Suprapubic skin (tissue), 4 donors: ENCODE measurements at regions not wholly inside any gene's neighbourhood (a gene's known extent, or its start where the extent isn't known, plus 50 kb on each side); places are given as distances from the start of the nearest gene placed in this dataset.
"Not testable (repeated sequence)": the region's sequence is repeated elsewhere in the genome, so short reads cannot be mapped to it uniquely, and the experiment has no call there.

ENCODE experiments used
- DNase-seq, 2 donors: peaks; one replicate each; pipeline ENCODE4 v3.0.0-alpha.2; 2019; ENCODE audit warnings: low spot score in 2 of 2
- H3K27ac ChIP-seq: fragments of 200-600 bp; sonication (generic); one replicate; pipeline ENCODE4 v1.5.1; 2019
- H3K27me3 ChIP-seq: fragments of 200-600 bp; sonication (generic); one replicate; pipeline ENCODE4 v1.5.1; 2019
- H3K36me3 ChIP-seq: fragments of 200-600 bp; sonication (generic); one replicate; pipeline ENCODE4 v1.5.1; 2019
- H3K4me1 ChIP-seq: fragments of 200-600 bp; sonication (generic); one replicate; pipeline ENCODE4 v1.5.1; 2019
- H3K4me3 ChIP-seq: fragments of 200-600 bp; sonication (generic); one replicate; pipeline ENCODE4 v1.5.1; 2019; ENCODE audit warnings: mild to moderate bottlenecking
- H3K9me3 ChIP-seq: fragments of 200-600 bp; sonication (generic); one replicate; pipeline ENCODE4 v1.5.1; 2019
- CTCF ChIP-seq, 2 donors: fragments of 200-600 bp in 1 of 2; fragments of 450-650 bp in 1 of 2; sonication (generic) in 1 of 2; IDR thresholded peaks; one replicate each; pipeline ENCODE4 v1.5.1; 2016 to 2019; ENCODE audit warnings: antibody characterized with exemption in 2 of 2, mild to moderate bottlenecking in 1 of 2, moderate library complexity in 1 of 2
- EP300 ChIP-seq: sonication (generic); formaldehyde crosslinking; IDR thresholded peaks from one replicate; pipeline ENCODE4 v1.6.1; 2017; ENCODE audit warnings: antibody characterized with exemption
- POLR2A ChIP-seq, 2 donors: fragments of 450-650 bp; IDR thresholded peaks; one replicate each; pipeline ENCODE4 v1.6.1; 2017; ENCODE audit warnings: antibody characterized with exemption in 2 of 2, mild to moderate bottlenecking in 2 of 2, moderate library complexity in 2 of 2
- POLR2AphosphoS5 ChIP-seq, 3 donors: sonication (generic); formaldehyde crosslinking; IDR thresholded peaks; one replicate each; pipeline ENCODE4 v1.6.1; 2017; ENCODE audit warnings: antibody characterized with exemption in 3 of 3
- WGBS: methylation state at CpG from one replicate; pipeline ENCODE4 v1.1.5; 2018; 5-methylcytosine and 5-hydroxymethylcytosine counted together

DNA sequence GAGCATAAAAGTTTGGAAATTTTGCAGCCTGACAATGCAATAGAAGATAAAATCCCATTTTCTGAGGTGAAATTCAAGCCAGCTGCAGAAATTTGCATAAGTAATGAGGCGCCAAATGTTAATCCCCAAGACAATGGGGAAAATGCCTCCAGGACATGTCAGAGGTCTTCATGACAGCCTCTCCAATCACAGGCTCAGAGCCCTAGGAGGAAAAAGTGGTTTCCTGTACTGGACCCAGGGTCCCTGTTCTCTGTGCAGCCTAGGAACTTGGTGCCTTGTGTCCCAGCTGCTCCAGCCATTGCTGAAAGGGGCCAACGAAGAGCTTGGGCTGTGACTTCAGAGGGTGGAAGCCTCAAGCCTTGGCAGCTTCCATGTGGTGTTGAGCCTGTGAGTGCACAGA lies 1218.1 kb downstream of the GALC start:
- Histone ChIP-seq H3K36me3 (no peaks in the 10 kb centered on the region), H3K4me3 (no peak overlapping the region), H3K27ac (no peak overlapping the region), H3K4me1 (no peaks in the 10 kb centered on the region), H3K9me3 (no peaks in the 10 kb centered on the region), H3K27me3 (no peaks in the 10 kb centered on the region)
- WGBS = 45% methylated on average over 2 of the region's 2 CpGs
- DNase-seq = no peak
- TF ChIP-seq CTCF (IDR thresholded peaks at IDR 0.05) = no peak
- TF ChIP-seq POLR2AphosphoS5 (IDR thresholded peaks at IDR 0.05) = no peak
- no peak for TF ChIP-seq POLR2A (IDR thresholded peaks at IDR 0.05)
- no peak for TF ChIP-seq EP300

DNA sequence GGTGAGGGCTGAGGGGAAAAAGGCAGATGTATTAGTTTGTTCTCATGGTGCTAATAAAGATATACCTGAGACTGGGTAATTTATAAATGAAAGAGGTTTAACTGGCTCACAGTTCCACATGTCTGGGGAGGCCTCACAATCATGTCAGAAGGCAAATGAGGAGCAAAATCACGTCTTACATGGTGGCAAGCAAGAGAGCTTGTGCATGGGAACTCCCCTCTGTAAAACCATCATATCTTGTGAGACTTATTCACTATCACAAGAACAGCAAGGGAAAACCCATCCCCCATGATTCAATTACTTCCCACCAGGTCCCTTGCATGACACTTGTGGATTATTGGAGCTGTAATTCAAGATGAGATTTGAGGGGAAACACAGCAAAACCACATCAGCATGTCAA lies 1220.9 kb downstream of the GALC start:
- no peak overlapping the region for H3K27ac ChIP-seq
- H3K27me3 ChIP-seq = no peaks in the 10 kb centered on the region
- no peaks in the 10 kb centered on the region for H3K9me3 ChIP-seq
- TF ChIP-seq POLR2AphosphoS5 (IDR thresholded peaks at IDR 0.05) (no peak), POLR2A (IDR thresholded peaks at IDR 0.05) (no peak), CTCF (IDR thresholded peaks at IDR 0.05) (no peak), EP300 (no peak)
- WGBS = 47% methylated on average over 1 of the region's 1 CpG
- no peaks in the 10 kb centered on the region for H3K36me3 ChIP-seq
- DNase-seq = no peak
- no peak overlapping the region for H3K4me3 ChIP-seq
- H3K4me1 ChIP-seq = no peaks in the 10 kb centered on the region

GRCh38 chr14:86770186-86770585 lies 1222.8 kb downstream of the GALC start:
- Histone ChIP-seq H3K27me3 (no peaks in the 10 kb centered on the region), H3K4me3 (no peak overlapping the region), H3K4me1 (no peaks in the 10 kb centered on the region), H3K27ac (no peak overlapping the region), H3K9me3 (no peaks in the 10 kb centered on the region), H3K36me3 (no peaks in the 10 kb centered on the region)
- DNase-seq = no peak
- WGBS = 80% methylated on average over 3 of the region's 3 CpGs
- no peak for TF ChIP-seq EP300
- TF ChIP-seq POLR2AphosphoS5 (IDR thresholded peaks at IDR 0.05) = no peak

DNA sequence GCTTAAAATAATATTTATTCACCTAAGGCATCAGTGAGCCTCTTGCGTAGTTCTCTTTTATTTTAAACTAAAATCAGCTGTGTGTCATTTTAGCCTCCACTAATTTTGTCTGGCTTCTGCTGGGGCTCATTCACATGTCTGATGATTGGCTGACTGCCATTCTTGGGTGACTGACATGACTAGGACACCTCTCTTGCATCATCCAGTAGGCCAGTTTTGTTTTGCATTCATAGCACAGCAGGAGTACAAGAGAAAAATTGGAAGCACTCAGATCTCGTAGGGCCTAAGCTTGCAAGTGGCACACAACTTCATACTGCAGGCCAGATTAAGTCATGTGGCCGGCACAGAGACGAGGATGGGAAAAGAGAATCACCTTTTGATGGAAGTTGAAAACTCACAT lies 1226.5 kb downstream of the GALC start:
- Histone ChIP-seq H3K4me3 (no peak overlapping the region), H3K27ac (no peak overlapping the region), H3K9me3 (no peaks in the 10 kb centered on the region), H3K27me3 (no peaks in the 10 kb centered on the region), H3K36me3 (no peaks in the 10 kb centered on the region), H3K4me1 (no peaks in the 10 kb centered on the region)
- DNase-seq = no peak
- TF ChIP-seq POLR2A (IDR thresholded peaks at IDR 0.05) (no peak), POLR2AphosphoS5 (IDR thresholded peaks at IDR 0.05) (no peak), EP300 (no peak), CTCF (IDR thresholded peaks at IDR 0.05) (no peak)
- WGBS = 86% methylated on average over 4 of the region's 4 CpGs

GRCh38 chr14:86761611-86762010 lies 1231.4 kb downstream of the GALC start:
- no peak overlapping the region for H3K27ac ChIP-seq
- 90% methylated on average over 6 of the region's 6 CpGs for WGBS
- H3K27me3 ChIP-seq = no peaks in the 10 kb centered on the region
- no peaks in the 10 kb centered on the region for H3K4me1 ChIP-seq
- H3K4me3 ChIP-seq = no peak overlapping the region
- DNase-seq = no peak
- no peaks in the 10 kb centered on the region for H3K9me3 ChIP-seq
- no peaks in the 10 kb centered on the region for H3K36me3 ChIP-seq
- TF ChIP-seq CTCF (IDR thresholded peaks at IDR 0.05) = no peak
- TF ChIP-seq EP300 = no peak
- TF ChIP-seq POLR2A (IDR thresholded peaks at IDR 0.05) = no peak
- no peak for TF ChIP-seq POLR2AphosphoS5 (IDR thresholded peaks at IDR 0.05)

DNA sequence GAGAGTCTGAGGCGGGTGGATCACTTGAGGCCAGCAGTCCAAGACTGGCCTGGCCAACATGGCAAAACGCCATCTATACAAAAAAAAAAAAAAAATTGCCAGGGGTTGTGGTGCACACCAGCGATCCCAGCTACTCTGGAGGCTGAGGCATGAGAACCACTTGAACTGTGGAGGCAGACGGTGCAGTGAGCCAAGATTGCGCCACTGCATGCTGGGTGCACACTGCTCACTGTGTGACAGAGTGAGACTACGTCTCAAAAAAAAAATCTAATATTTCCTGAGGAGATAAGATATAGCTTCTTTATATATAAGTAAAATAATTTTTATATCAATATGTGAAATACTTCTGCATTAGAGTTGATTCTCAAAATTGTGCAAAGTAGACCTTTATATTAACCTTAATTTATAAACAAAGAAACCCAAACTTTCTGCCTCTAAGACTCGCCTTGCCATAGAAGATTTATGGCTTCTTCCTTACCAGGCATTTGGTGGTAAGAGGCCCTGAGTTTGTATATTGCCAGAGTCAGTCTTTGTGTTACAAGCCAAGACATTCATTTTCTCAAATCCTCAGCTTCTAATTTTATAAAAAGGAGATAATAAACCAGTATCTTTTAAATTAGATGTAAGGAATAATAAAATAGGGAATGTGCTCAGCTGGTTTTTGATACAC lies 1226.7 kb downstream of the FLRT2 start:
- Histone ChIP-seq H3K4me1 (no peaks in the 10 kb centered on the region), H3K27ac (no peak overlapping the region), H3K9me3 (peaks cover 11% of the 10 kb centered on the region), H3K36me3 (no peaks in the 10 kb centered on the region), H3K27me3 (no peaks in the 10 kb centered on the region), H3K4me3 (no peak overlapping the region)
- 59% methylated on average over 7 of the region's 7 CpGs for WGBS
- no peak for DNase-seq
- no peak for TF ChIP-seq POLR2AphosphoS5 (IDR thresholded peaks at IDR 0.05)
- no peak for TF ChIP-seq POLR2A (IDR thresholded peaks at IDR 0.05)
- TF ChIP-seq EP300 = no peak
- no peak for TF ChIP-seq CTCF (IDR thresholded peaks at IDR 0.05)

DNA sequence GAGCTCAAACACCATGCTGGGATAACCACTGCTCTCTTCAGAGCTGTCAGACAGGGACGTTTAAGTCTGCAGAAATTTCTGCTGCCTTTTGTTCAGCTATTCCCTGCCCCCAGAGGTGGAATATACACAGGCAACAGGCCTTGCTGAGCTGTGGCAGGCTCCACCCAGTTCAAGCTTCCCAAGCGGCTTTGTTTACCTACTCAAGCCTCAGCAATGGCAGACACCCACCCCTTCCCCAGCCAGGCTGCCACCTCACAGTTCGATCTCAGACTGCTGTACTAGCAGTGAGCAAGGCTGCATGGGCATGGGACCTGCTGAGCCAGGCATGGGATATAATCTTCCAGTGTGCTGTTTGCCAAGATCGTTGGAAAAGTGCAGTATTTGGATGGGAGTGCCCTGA lies 1220.5 kb downstream of the FLRT2 start:
- WGBS = 89% methylated on average over 4 of the region's 4 CpGs
- not testable (repeated sequence) for H3K27me3 ChIP-seq

More for the DNA sequence above, 1220.5 kb downstream of the FLRT2 start:
- DNase-seq, H3K4me1 ChIP-seq, H3K27ac ChIP-seq, H3K36me3 ChIP-seq, H3K4me3 ChIP-seq: not testable (repeated sequence)
- H3K9me3 ChIP-seq = peaks cover 15% of the 10 kb centered on the region
